Keratinocyte (primary cell): ENCODE measurements at regions not wholly inside any gene's neighbourhood (a gene's known extent, or its start where the extent isn't known, plus 50 kb on each side); places are given as distances from the start of the nearest gene placed in this dataset.

Source experiments
- DNase-seq: peaks from one replicate; pipeline ENCODE4 v3.0.0-alpha.2; 2011; ENCODE audit warnings: low read depth, missing footprints, low spot score
- FAIRE-seq: peaks from 2 replicates; lab custom pipeline; 2011; peaks lifted over from hg19 to GRCh38; lab: Jason Lieb, UNC
- H2AFZ ChIP-seq: 2 replicates; pipeline ENCODE4 v1.6.0; 2012; ENCODE audit warnings: low read length, control low read depth, inconsistent platforms; ENCODE audit not compliant: control insufficient read depth
- H3K27ac ChIP-seq: 2 replicates; pipeline ENCODE4 v1.5.1; 2011; ENCODE audit warnings: low read length; ENCODE audit not compliant: control insufficient read depth, insufficient read depth
- H3K27me3 ChIP-seq: 3 replicates; pipeline ENCODE4 v1.6.0; 2011; ENCODE audit warnings: low read length; ENCODE audit not compliant: control insufficient read depth, insufficient read depth; ENCODE audit errors: extremely low read depth
- H3K36me3 ChIP-seq, 2 experiments: 2 replicates in 1 of 2; 3 replicates in 1 of 2; pipeline ENCODE4 v1.5.1; 2011; ENCODE audit warnings: low read length in 2 of 2, mild to moderate bottlenecking in 1 of 2; ENCODE audit not compliant: control insufficient read depth in 2 of 2, insufficient read depth in 2 of 2; ENCODE audit errors: extremely low read depth in 1 of 2
- H3K4me1 ChIP-seq: 3 replicates; pipeline ENCODE4 v1.5.1; 2011; ENCODE audit warnings: low read length; ENCODE audit not compliant: control insufficient read depth, insufficient read depth; ENCODE audit errors: extremely low read depth
- H3K4me2 ChIP-seq: 3 replicates; pipeline ENCODE4 v1.6.0; 2011; ENCODE audit warnings: low read depth, low read length; ENCODE audit not compliant: control insufficient read depth, insufficient read depth; ENCODE audit errors: extremely low read depth
- H3K4me3 ChIP-seq, 3 experiments: fragments of 200-600 bp in 1 of 3; sonication (generic) in 1 of 3; 2 replicates in 2 of 3; 3 replicates in 1 of 3; pipeline ENCODE4 v1.5.1; 2011 to 2016; ENCODE audit warnings: low read length in 3 of 3, mild to moderate bottlenecking in 3 of 3, control low read depth in 2 of 3, inconsistent platforms in 1 of 3, low read depth in 1 of 3, mixed read lengths in 1 of 3, mixed run types in 1 of 3, moderate library complexity in 1 of 3; ENCODE audit not compliant: control insufficient read depth in 2 of 3, insufficient read depth in 2 of 3; ENCODE audit errors: extremely low read depth in 1 of 3
- H3K79me2 ChIP-seq: 2 replicates; pipeline ENCODE4 v1.6.0; 2012; ENCODE audit warnings: low read length; ENCODE audit not compliant: control insufficient read depth, insufficient read depth
- H3K9ac ChIP-seq: 3 replicates; pipeline ENCODE4 v1.6.0; 2011; ENCODE audit warnings: low read length; ENCODE audit not compliant: control insufficient read depth, insufficient read depth; ENCODE audit errors: extremely low read depth
- H3K9me1 ChIP-seq: 3 replicates; pipeline ENCODE4 v1.6.0; 2011; ENCODE audit warnings: low read length; ENCODE audit not compliant: control insufficient read depth, insufficient read depth; ENCODE audit errors: extremely low read depth
- H3K9me3 ChIP-seq: 2 replicates; pipeline ENCODE4 v1.5.1; 2012; ENCODE audit warnings: low read depth, low read length; ENCODE audit not compliant: control insufficient read depth
- H4K20me1 ChIP-seq: 3 replicates; pipeline ENCODE4 v1.6.0; 2011; ENCODE audit warnings: low read length; ENCODE audit not compliant: control insufficient read depth, insufficient read depth; ENCODE audit errors: extremely low read depth
- EZH2 ChIP-seq: IDR thresholded peaks from one replicate; pipeline ENCODE4 v1.6.1; 2012; ENCODE audit warnings: inconsistent platforms, mild to moderate bottlenecking, low read length, moderate library complexity
- dilution Hi-C: fragments of 300-500 bp; cut with MboI; formaldehyde crosslinking; loops from one replicate; pipeline ENCODE4 v1.7.0; 2020; ENCODE audit warnings: low sequenced_read_pairs; ENCODE audit not compliant: extremely low pct_ligation_motif_present
- TF ChIP-seq, protein P1 (sequence below), 3 experiments: IDR thresholded peaks in 1 of 3; conservative IDR thresholded peaks in 1 of 3; optimal IDR thresholded peaks in 1 of 3; 2 replicates in 2 of 3; 3 replicates in 1 of 3; pipeline versions ENCODE3 to v1.5.1; 2011; ENCODE audit warnings: low read length in 3 of 3, mild to moderate bottlenecking in 3 of 3, moderate library complexity in 2 of 3, control low read depth in 1 of 3, inconsistent platforms in 1 of 3; ENCODE audit not compliant: insufficient read depth in 2 of 3; ENCODE audit errors: extremely low read depth in 1 of 3

- DNase-seq: no peak
- Histone ChIP-seq H3K4me3 (no peak overlapping the region), H3K36me3 (no peaks in the 10 kb centered on the region), H3K9me1 (peaks cover 3% of the 10 kb centered on the region), H3K4me1 (peaks cover 11% of the 10 kb centered on the region), H3K4me2 (no peak overlapping the region), H2AFZ (no peak overlapping the region), H3K27ac (no peak overlapping the region), H3K79me2 (no peaks in the 10 kb centered on the region), H3K9me3 (no peaks in the 10 kb centered on the region), H3K27me3 (no peaks in the 10 kb centered on the region), H4K20me1 (no peaks in the 10 kb centered on the region), H3K9ac (no peak overlapping the region)
- dilution Hi-C loops: no loop called here
- no peak for TF ChIP-seq EZH2
- TF ChIP-seq, protein P1, sequence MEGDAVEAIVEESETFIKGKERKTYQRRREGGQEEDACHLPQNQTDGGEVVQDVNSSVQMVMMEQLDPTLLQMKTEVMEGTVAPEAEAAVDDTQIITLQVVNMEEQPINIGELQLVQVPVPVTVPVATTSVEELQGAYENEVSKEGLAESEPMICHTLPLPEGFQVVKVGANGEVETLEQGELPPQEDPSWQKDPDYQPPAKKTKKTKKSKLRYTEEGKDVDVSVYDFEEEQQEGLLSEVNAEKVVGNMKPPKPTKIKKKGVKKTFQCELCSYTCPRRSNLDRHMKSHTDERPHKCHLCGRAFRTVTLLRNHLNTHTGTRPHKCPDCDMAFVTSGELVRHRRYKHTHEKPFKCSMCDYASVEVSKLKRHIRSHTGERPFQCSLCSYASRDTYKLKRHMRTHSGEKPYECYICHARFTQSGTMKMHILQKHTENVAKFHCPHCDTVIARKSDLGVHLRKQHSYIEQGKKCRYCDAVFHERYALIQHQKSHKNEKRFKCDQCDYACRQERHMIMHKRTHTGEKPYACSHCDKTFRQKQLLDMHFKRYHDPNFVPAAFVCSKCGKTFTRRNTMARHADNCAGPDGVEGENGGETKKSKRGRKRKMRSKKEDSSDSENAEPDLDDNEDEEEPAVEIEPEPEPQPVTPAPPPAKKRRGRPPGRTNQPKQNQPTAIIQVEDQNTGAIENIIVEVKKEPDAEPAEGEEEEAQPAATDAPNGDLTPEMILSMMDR (optimal IDR thresholded peaks at IDR 0.05 in 1 of 3, IDR thresholded peaks at IDR 0.05 in 1 of 3, conservative IDR thresholded peaks at IDR 0.05 in 1 of 3; ENCODE audit: extremely low read depth in 1 of 3, insufficient read depth in 2 of 3, low read length in 3 of 3): no peak
- no peak for FAIRE-seq
Measured at GRCh38 chr2:236971131-236971821, 114.4 kb upstream of the COPS8 start.

- Histone ChIP-seq H4K20me1 (no peaks in the 10 kb centered on the region), H3K4me1 (peaks cover 11% of the 10 kb centered on the region), H2AFZ (no peak overlapping the region), H3K79me2 (no peaks in the 10 kb centered on the region), H3K27me3 (no peaks in the 10 kb centered on the region), H3K27ac (no peak overlapping the region), H3K4me3 (no peak overlapping the region), H3K36me3 (no peaks in the 10 kb centered on the region), H3K4me2 (no peak overlapping the region), H3K9me1 (peaks cover 3% of the 10 kb centered on the region), H3K9ac (no peak overlapping the region), H3K9me3 (no peaks in the 10 kb centered on the region)
- dilution Hi-C loops: no loop called here
- DNase-seq (no peak), FAIRE-seq (no peak)
- TF ChIP-seq EZH2: no peak
- TF ChIP-seq, protein P1 (optimal IDR thresholded peaks at IDR 0.05 in 1 of 3, IDR thresholded peaks at IDR 0.05 in 1 of 3, conservative IDR thresholded peaks at IDR 0.05 in 1 of 3; ENCODE audit: extremely low read depth in 1 of 3, insufficient read depth in 2 of 3, low read length in 3 of 3): no peak
Measured at GRCh38 chr2:236971919-236972381, 113.7 kb upstream of the COPS8 start.
